ENCODE measurements at regions not wholly inside any gene's neighbourhood (a gene's known extent, or its start where the extent isn't known, plus 50 kb on each side); places are given as distances from the start of the nearest gene placed in this dataset.

GRCh38 chr5:110356677-110357076, 369.8 kb downstream of the TMEM232 start:
- no peak for DNase-seq (ENCODE audit: low read depth in 2 of 2)

GRCh38 chr5:110359221-110359620, 367.2 kb downstream of the TMEM232 start:
- DNase-seq (ENCODE audit: low read depth in 2 of 2), result no peak

- no peak for DNase-seq (ENCODE audit: low read depth in 2 of 2)
These were observed 365.0 kb downstream of the TMEM232 start for GRCh38 chr5:110361471-110361870.

DNA sequence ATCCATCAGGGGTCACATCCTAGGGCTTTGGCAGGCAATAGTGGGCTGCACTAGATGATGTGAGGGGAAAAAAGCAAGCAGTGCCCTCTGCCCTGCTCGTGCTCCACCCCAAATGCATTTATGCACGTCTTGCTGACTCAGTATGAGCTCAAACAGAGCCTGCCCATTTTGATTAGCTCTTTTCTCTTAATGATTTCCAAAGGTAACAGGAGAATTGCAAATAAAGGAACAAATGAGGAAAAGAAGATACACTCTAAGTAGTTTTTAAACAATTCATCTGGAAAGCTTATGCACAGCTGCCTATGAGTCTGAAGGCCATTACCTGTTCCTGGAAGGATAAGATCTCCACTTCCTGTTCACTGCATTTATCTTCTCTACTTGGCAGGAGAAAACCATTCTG, 364.2 kb downstream of the TMEM232 start:
- no peak for DNase-seq (ENCODE audit: low read depth in 2 of 2)

DNA sequence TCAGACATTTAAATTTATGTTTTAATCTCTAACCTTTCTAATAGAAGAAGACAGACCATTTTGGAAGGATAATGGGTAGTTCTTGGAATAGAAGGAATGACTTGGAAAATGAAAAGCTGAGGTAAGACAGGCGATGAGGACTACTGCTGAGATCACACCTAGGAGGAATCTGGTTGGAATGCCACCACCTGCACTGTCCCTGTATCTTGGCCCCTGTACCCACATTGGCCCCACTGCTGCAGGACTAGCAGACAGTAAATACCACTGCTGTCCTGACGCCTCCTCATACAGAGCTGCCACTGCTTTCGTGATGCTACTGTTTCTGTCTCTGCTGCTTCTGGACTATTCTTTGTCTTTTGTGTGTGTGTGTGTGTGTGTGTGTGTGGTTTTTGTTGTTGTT, 359.8 kb downstream of the TMEM232 start:
- DNase-seq (ENCODE audit: low read depth in 2 of 2), result no peak

All from stimulated activated CD4-positive, alpha-beta T cell treated with anti-CD3 and anti-CD28 coated beads, Interleukin-1b, Interleukin-23, amount 100 ng/mL, for 4 hours (primary cell).